Immature natural killer cell (primary cell): ENCODE measurements at regions not wholly inside any gene's neighbourhood (a gene's known extent, or its start where the extent isn't known, plus 50 kb on each side); places are given as distances from the start of the nearest gene placed in this dataset.

Experiments
- DNase-seq, 3 donors: peaks; one replicate each; pipeline ENCODE4 v3.0.0; 2022; ENCODE audit warnings: mixed read lengths in 1 of 3
- H3K27ac Mint-ChIP-seq, 6 donors: one replicate each; pipeline ENCODE4 v1.8.0; 2020; ENCODE audit warnings: mixed read lengths in 6 of 6, mild to moderate bottlenecking in 5 of 6, inconsistent platforms in 4 of 6, moderate library complexity in 3 of 6
- H3K27me3 Mint-ChIP-seq, 3 donors: one replicate each; pipeline ENCODE4 v1.8.0; 2020 to 2021; ENCODE audit warnings: low read depth in 3 of 3, mild to moderate bottlenecking in 3 of 3, mixed read lengths in 3 of 3, moderate library complexity in 3 of 3, inconsistent platforms in 1 of 3
- H3K36me3 Mint-ChIP-seq, 3 donors: one replicate each; pipeline ENCODE4 v1.8.0; 2020; ENCODE audit warnings: mixed read lengths in 3 of 3, inconsistent platforms in 2 of 3, mild to moderate bottlenecking in 2 of 3
- H3K4me1 Mint-ChIP-seq, 2 donors: one replicate each; pipeline ENCODE4 v1.8.0; 2020; ENCODE audit warnings: inconsistent platforms in 2 of 2, mild to moderate bottlenecking in 2 of 2, mixed read lengths in 2 of 2, moderate library complexity in 1 of 2
- H3K4me3 Mint-ChIP-seq, 5 donors: one replicate each; pipeline ENCODE4 v1.8.0; 2020; ENCODE audit warnings: mild to moderate bottlenecking in 5 of 5, mixed read lengths in 5 of 5, inconsistent platforms in 3 of 5, moderate library complexity in 3 of 5
- H3K9me3 Mint-ChIP-seq, 6 donors: one replicate each; pipeline ENCODE4 v1.8.0; 2020; ENCODE audit warnings: mild to moderate bottlenecking in 6 of 6, mixed read lengths in 6 of 6, inconsistent platforms in 4 of 6, moderate library complexity in 3 of 6

DNA sequence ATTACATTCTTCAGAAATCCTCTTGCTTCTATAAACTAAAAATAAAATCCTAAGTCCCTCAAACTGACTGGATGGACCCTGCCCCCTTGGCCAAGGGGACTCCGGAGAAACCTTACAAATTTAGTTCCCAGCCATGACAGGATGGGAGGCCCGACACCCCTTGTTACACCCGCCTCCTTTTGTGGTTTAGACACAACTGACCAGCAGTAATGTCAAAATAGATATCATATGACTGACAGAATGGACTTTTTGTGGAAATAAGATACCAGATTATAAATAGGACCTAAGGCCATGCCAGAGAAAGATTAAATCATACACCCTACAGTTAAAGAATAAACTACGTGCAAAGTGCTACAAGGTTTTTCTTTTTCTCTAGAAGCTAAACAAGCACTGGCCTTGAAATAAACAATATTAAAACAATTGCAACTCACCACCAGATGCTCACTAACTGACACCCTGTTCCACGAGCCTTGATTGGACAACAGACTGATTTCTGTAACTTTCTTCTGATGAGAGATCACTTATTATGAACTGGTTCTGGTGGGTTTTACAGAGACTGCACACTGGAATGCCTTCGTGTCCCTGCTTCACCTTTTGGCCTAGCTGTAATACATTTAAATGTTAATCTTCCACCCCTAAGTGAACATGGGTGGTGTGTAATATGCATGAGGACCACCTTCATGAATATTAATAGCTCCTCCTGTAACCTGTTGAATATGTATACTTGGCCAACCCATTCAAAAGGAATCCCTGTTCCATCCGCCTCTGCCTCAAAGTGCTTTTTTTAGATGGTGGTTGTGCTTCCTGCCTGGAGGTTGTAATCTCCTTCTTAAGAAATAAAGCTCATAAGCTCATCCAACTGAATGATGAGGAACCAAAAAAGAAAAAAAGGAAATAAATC, 99.6 kb downstream of the ODF2L start:
- no peak overlapping the region for H3K4me3 Mint-ChIP-seq
- H3K9me3 Mint-ChIP-seq = peaks cover 3 to 37% (median 16%) of the 10 kb centered on the region in 6 donors
- H3K27me3 Mint-ChIP-seq = peaks cover 0 to 2% (median 0%) of the 10 kb centered on the region in 3 donors
- DNase-seq = no peak
- peaks cover 0 to 9% of the 10 kb centered on the region in 2 donors for H3K4me1 Mint-ChIP-seq
- no peak overlapping the region for H3K27ac Mint-ChIP-seq
- peaks cover 0 to 3% (median 0%) of the 10 kb centered on the region in 3 donors for H3K36me3 Mint-ChIP-seq

DNA sequence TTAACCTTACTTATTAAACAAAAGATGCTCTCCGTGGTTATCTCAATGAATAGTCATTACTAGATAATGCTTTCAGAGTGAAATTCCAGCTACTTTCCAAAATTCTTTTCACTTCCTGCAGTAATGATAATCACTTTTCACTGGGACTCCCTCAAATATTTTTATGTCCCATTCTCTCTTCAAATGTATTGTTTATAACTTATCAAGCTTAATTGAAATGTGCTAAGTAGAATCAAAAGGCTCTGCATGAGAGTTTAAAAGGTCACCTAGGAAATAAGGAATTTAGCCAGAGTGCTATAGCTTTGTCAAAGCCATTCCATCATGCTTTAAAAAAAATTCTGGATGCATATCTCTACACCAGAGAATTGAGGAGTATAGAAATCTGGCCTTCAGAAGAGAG, 106.4 kb downstream of the ODF2L start:
- H3K9me3 Mint-ChIP-seq = peaks cover 2 to 8% (median 2%) of the 10 kb centered on the region in 6 donors
- H3K36me3 Mint-ChIP-seq = no peaks in the 10 kb centered on the region
- no peak for DNase-seq
- no peak overlapping the region for H3K4me3 Mint-ChIP-seq
- peaks cover 0 to 1% (median 0%) of the 10 kb centered on the region in 3 donors for H3K27me3 Mint-ChIP-seq
- no peaks in the 10 kb centered on the region for H3K4me1 Mint-ChIP-seq
- H3K27ac Mint-ChIP-seq = no peak overlapping the region

DNA sequence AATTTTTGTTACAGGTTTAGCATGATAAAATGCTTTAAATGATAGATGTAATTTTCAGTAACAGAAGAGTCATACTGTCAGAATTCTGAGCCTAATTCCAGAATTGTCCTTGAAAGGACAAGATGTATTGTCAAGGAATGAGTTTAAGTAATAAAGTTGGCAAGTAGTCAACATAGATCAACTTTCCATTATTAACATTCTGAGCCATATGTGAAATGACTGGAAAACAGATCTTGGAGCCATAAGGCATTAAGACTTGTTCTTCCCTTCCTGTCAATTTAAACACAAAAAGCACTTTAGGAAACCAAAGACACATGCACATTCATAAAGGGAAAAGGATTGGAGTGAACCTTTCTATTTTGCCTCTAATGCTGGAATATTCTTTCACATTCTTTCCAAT, 107.0 kb downstream of the ODF2L start:
- H3K9me3 Mint-ChIP-seq = peaks cover 2 to 8% (median 2%) of the 10 kb centered on the region in 6 donors
- H3K4me1 Mint-ChIP-seq = no peaks in the 10 kb centered on the region
- H3K27me3 Mint-ChIP-seq = peaks cover 0 to 1% (median 0%) of the 10 kb centered on the region in 3 donors
- no peak for DNase-seq
- H3K4me3 Mint-ChIP-seq = no peak overlapping the region
- no peak overlapping the region for H3K27ac Mint-ChIP-seq
- no peaks in the 10 kb centered on the region for H3K36me3 Mint-ChIP-seq

DNA sequence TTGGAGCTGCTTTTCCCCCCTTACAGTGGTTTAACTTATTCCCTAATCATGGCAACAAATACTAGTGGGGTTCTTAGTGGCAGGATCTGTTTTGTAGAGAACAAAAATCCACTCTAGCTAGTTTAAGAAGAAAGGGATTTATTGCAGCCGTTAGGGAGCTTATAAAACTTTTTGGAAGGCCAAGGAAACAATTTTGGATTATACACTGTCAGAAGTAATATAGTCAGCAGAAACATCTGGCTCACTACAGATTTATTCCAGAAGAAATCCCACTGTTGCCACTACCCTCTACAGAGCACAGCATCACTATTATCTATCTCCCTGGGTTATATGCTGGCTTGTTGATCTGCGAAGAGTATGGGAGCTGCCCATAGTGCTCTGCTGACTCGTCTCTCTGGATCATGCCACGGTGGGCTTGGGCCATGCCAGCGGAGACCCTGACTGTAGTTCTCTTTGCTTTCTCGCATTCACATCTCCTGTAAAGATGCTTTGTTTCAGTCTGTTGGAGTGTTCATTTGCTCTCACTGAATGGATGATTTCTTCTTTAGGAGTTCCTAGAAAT, 107.5 kb downstream of the ODF2L start:
- Mint-ChIP-seq H3K9me3 (peaks cover 0 to 8% (median 2%) of the 10 kb centered on the region in 6 donors), H3K4me1 (no peaks in the 10 kb centered on the region), H3K36me3 (no peaks in the 10 kb centered on the region), H3K27me3 (peaks cover 0 to 1% (median 0%) of the 10 kb centered on the region in 3 donors), H3K27ac (no peak overlapping the region), H3K4me3 (no peak overlapping the region)
- DNase-seq = no peak

DNA sequence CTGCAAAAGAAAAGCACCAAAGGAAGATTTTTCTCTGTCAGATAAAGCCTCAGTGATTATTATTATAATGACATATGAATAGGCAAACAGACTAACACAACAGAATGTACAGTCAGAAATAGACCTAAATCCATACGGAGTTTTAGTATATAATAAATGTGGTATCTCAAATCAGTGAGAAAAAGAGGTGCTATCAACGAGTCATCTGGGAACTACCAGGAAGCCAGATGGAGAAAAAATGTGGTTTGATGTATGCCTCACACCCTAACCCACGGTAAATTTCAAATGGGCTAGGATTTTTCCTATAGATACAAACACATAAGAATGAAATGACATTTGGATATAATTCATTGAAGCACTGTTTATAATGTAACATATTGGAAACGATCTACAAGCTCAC, 110.3 kb downstream of the ODF2L start:
- H3K36me3 Mint-ChIP-seq = no peaks in the 10 kb centered on the region
- no peak overlapping the region for H3K27ac Mint-ChIP-seq
- H3K9me3 Mint-ChIP-seq = peaks cover 0 to 3% (median 0%) of the 10 kb centered on the region in 6 donors
- no peaks in the 10 kb centered on the region for H3K4me1 Mint-ChIP-seq
- peaks cover 0 to 7% (median 0%) of the 10 kb centered on the region in 3 donors for H3K27me3 Mint-ChIP-seq
- H3K4me3 Mint-ChIP-seq = no peak overlapping the region
- DNase-seq = no peak

DNA sequence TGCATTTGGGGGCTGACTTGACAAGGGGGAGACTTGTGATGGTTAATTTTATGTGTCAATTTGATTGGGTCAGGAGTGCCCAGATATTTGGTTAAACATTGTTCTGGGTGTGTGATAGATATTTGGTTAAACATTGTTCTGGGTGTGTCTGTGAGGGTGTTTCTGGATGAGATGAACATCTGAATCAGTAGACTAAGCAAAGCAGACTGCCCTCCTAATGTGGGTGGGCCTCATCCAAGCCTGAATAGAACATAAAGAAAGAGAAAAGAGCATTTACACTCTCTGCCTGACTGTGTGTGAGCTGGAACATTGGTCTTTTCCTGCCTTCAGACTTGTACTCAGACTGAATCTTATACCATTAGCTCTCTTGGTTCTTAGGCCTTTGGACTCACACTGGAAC, 113.5 kb downstream of the ODF2L start:
- no peaks in the 10 kb centered on the region for H3K9me3 Mint-ChIP-seq
- no peaks in the 10 kb centered on the region for H3K36me3 Mint-ChIP-seq
- no peak overlapping the region for H3K27ac Mint-ChIP-seq
- no peaks in the 10 kb centered on the region for H3K4me1 Mint-ChIP-seq
- H3K4me3 Mint-ChIP-seq = no peak overlapping the region
- DNase-seq = no peak
- peaks cover 0 to 5% (median 0%) of the 10 kb centered on the region in 3 donors for H3K27me3 Mint-ChIP-seq

DNA sequence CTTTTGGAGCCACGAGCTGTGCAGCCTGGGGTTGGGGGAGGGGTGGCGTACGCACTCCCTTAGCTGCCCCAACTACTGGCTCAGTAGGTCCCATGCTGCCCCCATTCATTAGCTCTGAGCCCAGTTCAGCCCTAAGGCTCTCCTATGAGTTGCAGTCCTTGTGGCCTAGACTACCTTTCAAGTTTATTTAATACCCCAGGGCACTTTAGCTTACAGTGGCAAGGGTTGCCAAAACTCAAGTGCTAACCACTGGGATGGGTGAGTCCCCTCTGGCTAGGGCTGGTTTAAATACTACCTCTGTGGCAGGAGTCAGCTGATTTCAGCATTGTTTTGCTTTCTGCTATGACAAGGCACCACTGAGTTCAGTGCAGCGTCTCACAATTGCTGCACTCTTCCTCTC, 118.2 kb downstream of the ODF2L start:
- peaks cover 0 to 5% (median 0%) of the 10 kb centered on the region in 3 donors for H3K36me3 Mint-ChIP-seq
- peaks cover 0 to 5% (median 0%) of the 10 kb centered on the region in 6 donors for H3K9me3 Mint-ChIP-seq
- H3K4me1 Mint-ChIP-seq = no peaks in the 10 kb centered on the region
- H3K27ac Mint-ChIP-seq = no peak overlapping the region
- peaks cover 0 to 4% (median 0%) of the 10 kb centered on the region in 3 donors for H3K27me3 Mint-ChIP-seq
- no peak for DNase-seq
- H3K4me3 Mint-ChIP-seq = no peak overlapping the region

DNA sequence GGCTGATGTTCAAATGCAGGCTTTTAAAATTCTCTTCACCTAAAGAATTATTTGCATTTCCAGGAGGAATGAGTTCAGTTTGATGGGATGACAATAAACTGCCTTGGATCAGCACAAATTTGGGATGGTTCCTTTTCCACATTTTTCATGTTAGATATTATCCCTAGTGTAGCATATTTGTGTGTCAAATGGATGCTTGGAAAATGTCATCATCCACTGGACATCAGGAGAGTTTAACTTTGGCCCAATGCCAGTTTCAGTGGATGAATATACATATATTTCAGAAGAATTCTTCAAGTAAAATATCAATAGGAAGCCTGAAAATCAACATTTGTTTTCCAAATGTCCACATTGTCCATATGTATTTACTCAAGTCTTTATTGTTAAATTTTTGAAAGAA, 116.5 kb upstream of the COL24A1 start:
- Mint-ChIP-seq H3K36me3 (peaks cover 0 to 5% (median 0%) of the 10 kb centered on the region in 3 donors), H3K4me1 (no peaks in the 10 kb centered on the region), H3K27me3 (no peaks in the 10 kb centered on the region), H3K27ac (no peak overlapping the region), H3K4me3 (no peak overlapping the region), H3K9me3 (peaks cover 0 to 5% (median 0%) of the 10 kb centered on the region in 6 donors)
- no peak for DNase-seq

DNA sequence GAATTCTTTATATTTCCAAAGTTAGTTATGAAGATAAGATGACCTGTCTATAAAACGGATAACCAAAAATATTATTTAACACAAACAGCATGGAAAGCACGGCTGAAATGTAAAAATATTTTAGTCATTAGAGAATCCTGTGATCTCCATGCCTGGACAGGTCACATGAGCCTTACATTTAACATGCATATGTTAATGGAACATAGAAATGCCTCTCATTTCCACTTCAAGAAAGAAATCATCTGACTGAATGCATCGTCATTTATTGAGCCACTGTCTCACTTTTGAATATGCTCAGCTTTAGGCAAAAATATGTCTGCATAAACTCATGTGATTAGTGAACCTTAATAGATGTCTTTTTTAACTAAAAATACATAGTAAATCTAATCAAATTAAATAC, 115.5 kb upstream of the COL24A1 start:
- no peak for DNase-seq
- Mint-ChIP-seq H3K4me1 (no peaks in the 10 kb centered on the region), H3K36me3 (peaks cover 0 to 5% (median 0%) of the 10 kb centered on the region in 3 donors), H3K9me3 (peaks cover 0 to 5% (median 0%) of the 10 kb centered on the region in 6 donors), H3K27me3 (no peaks in the 10 kb centered on the region), H3K4me3 (no peak overlapping the region), H3K27ac (no peak overlapping the region)

DNA sequence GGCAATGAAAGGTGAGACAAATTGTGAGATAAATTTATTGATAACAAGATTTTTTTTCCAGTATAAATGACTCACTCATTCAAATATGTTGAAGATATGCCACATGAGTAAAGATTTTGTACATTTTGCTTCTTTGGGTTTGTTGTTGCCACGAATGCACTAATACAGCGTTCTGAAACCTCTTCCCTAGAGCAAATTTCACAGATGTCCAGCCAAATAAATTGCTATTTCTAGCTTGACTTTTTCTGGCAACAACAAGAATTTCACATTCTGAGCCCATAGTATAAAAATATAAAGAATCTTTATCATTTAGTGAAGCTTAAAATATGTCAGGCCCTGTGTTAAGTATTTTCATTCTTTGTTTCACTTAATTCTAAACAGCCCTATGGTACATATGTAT, 114.5 kb upstream of the COL24A1 start:
- no peak overlapping the region for H3K27ac Mint-ChIP-seq
- H3K9me3 Mint-ChIP-seq = peaks cover 0 to 4% (median under 1%) of the 10 kb centered on the region in 6 donors
- peaks cover 0 to 5% (median 0%) of the 10 kb centered on the region in 3 donors for H3K36me3 Mint-ChIP-seq
- H3K4me3 Mint-ChIP-seq = no peak overlapping the region
- H3K4me1 Mint-ChIP-seq = no peaks in the 10 kb centered on the region
- no peak for DNase-seq
- no peaks in the 10 kb centered on the region for H3K27me3 Mint-ChIP-seq

DNA sequence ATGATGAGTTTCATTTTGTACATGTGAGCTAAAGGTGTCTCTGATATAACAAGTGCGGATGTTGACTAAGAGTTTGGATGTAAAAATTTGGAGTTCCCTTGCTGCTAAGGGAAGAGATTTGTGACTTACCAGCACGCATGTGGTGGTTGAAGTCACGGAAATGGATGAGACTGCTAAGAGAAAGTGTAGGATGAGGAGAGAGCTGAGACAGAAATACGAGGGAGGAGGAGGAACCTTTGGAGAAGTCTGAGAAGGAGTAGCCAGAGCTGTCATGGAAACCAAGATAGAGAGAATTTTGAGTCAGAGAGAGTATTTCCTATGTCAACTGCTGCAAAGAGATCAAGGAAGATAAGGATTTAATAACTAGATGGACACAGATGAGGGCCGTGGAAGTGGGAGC, 106.5 kb upstream of the COL24A1 start:
- Mint-ChIP-seq H3K4me3 (no peak overlapping the region), H3K27me3 (peaks cover 0 to 2% (median 1%) of the 10 kb centered on the region in 3 donors), H3K36me3 (no peaks in the 10 kb centered on the region), H3K4me1 (no peaks in the 10 kb centered on the region), H3K9me3 (peaks cover 0 to 4% (median 0%) of the 10 kb centered on the region in 6 donors), H3K27ac (no peak overlapping the region)
- no peak for DNase-seq

DNA sequence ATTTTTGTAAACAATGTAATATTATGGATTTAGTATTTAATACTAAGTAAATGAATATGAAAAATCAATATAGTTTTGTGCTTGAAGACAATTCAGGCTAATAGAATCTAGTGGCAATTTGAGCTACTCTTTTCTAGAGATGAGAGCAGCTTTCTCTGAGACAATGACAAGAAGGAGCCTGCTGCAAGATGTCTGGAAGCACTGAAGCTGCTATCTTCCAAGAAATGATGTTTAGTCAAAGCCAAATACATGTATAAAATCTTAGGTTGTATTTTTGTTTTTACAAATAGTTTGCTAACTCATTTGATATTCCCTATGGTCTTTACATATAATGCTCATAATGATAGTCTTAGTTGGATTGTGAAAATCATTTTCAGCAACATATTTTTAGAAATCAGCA, 103.9 kb upstream of the COL24A1 start:
- DNase-seq = no peak
- Mint-ChIP-seq H3K4me1 (no peaks in the 10 kb centered on the region), H3K27me3 (peaks cover 0 to 5% (median 1%) of the 10 kb centered on the region in 3 donors), H3K27ac (no peak overlapping the region), H3K9me3 (peaks cover 0 to 3% (median 0%) of the 10 kb centered on the region in 6 donors), H3K36me3 (no peaks in the 10 kb centered on the region), H3K4me3 (no peak overlapping the region)

DNA sequence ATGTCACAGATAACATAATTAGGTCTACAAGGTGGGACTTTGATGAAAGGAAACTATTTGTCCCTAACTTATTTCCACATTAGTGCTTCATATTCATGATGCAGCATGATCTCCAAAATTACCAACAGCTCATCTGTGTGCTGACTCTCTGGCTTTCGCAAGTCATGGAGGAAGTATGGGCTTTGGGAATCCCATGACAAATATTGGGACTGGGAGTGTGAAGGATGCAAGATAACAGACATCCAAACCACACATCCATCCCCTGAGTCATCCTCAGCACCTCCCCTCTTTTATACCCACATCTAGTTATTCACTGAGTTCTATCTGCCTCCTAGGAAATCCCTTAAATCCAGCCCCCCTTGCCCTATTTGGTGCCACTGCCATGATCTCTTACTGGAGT, 102.8 kb upstream of the COL24A1 start:
- no peak overlapping the region for H3K27ac Mint-ChIP-seq
- H3K36me3 Mint-ChIP-seq = no peaks in the 10 kb centered on the region
- no peak overlapping the region for H3K4me3 Mint-ChIP-seq
- no peak for DNase-seq
- no peaks in the 10 kb centered on the region for H3K4me1 Mint-ChIP-seq
- peaks cover 0 to 5% (median 1%) of the 10 kb centered on the region in 3 donors for H3K27me3 Mint-ChIP-seq
- peaks cover 0 to 3% (median 0%) of the 10 kb centered on the region in 6 donors for H3K9me3 Mint-ChIP-seq

DNA sequence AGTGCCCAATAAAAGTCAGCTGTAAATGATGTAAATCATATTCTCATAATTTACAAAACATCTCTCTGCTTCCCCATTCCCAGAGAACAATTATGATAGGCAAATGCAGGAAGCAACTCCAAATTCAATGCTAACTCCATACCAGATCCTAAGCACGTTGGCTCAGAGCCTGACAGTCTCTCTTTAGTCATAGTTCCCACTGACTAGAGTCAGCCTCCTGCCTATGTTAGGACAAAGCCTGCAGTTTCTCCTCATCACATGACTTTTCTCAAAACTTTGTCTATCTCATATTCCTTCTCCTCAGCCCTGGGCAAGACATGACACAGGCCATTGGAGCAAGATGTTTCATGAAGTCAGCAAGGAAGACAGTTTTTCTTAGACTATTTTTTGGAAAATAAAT, 101.5 kb upstream of the COL24A1 start:
- Mint-ChIP-seq H3K4me1 (no peaks in the 10 kb centered on the region), H3K4me3 (no peak overlapping the region), H3K9me3 (peaks cover 0 to 3% (median 0%) of the 10 kb centered on the region in 6 donors), H3K27me3 (peaks cover 0 to 5% (median under 1%) of the 10 kb centered on the region in 3 donors), H3K36me3 (no peaks in the 10 kb centered on the region), H3K27ac (no peak overlapping the region)
- DNase-seq = no peak
